BJ (cell line): ENCODE measurements at regions not wholly inside any gene's neighbourhood (a gene's known extent, or its start where the extent isn't known, plus 50 kb on each side); places are given as distances from the start of the nearest gene placed in this dataset.
"Not testable (repeated sequence)": the region's sequence is repeated elsewhere in the genome, so short reads cannot be mapped to it uniquely, and the experiment has no call there.

Source experiments
- CTCF ChIA-PET: fragments of 350-600 bp; formaldehyde crosslinking; extraction: SDS; loops from one replicate; lab custom pipeline; 2021; ENCODE audit warnings: antibody characterized with exemption, inconsistent platforms; lab: Yijun Ruan, JAX
- POLR2A ChIA-PET: fragments of 300-600 bp; sonication (Branson Sonifier 250); formaldehyde crosslinking; extraction: SDS; loops from one replicate; lab custom pipeline; 2021; ENCODE audit warnings: antibody characterized with exemption; lab: Charles Lee
- DNase-seq: peaks from one replicate; pipeline ENCODE4 v3.0.0-alpha.2; 2011; ENCODE audit warnings: low read depth
- H3K27me3 ChIP-seq: 2 replicates; pipeline ENCODE4 v1.6.0; 2011; ENCODE audit warnings: low read length; ENCODE audit not compliant: control insufficient read depth, insufficient read depth
- H3K36me3 ChIP-seq: 2 replicates; pipeline ENCODE4 v1.5.1; 2011; ENCODE audit warnings: low read length; ENCODE audit not compliant: control insufficient read depth, insufficient read depth
- H3K4me3 ChIP-seq: 2 replicates; pipeline ENCODE4 v1.5.1; 2011; ENCODE audit warnings: low read depth, mild to moderate bottlenecking, control low read depth, low read length
- CTCF ChIP-seq: IDR thresholded peaks from 2 replicates; pipeline ENCODE4 v1.5.1; 2011; ENCODE audit warnings: low read depth, mild to moderate bottlenecking, control low read depth, inconsistent platforms, low read length, moderate library complexity; ENCODE audit not compliant: insufficient read depth

- DNase-seq: no peak
- H3K4me3 ChIP-seq: no peak overlapping the region
- ChIA-PET CTCF (no interaction called here), POLR2A (no interaction called here)
- no peaks in the 10 kb centered on the region for H3K27me3 ChIP-seq
- H3K36me3 ChIP-seq: no peaks in the 10 kb centered on the region
- no peak for TF ChIP-seq CTCF
These were observed 2662.4 kb upstream of the PCDH20 start for GRCh38 chr13:64078025-64078424.

GRCh38 chr13:64077132-64077835 lies 2661.6 kb upstream of the PCDH20 start:
- H3K36me3 ChIP-seq, DNase-seq, H3K4me3 ChIP-seq, CTCF ChIA-PET, POLR2A ChIA-PET, H3K27me3 ChIP-seq: not testable (repeated sequence)

- Histone ChIP-seq H3K36me3 (no peaks in the 10 kb centered on the region), H3K4me3 (no peak overlapping the region), H3K27me3 (no peaks in the 10 kb centered on the region)
- no peak for TF ChIP-seq CTCF
- ChIA-PET POLR2A (no interaction called here), CTCF (interaction anchor here (0.8 kb wide), 1 partner anchor 31 kb away, joined by 3 read pairs; no protein-coding TSS in a partner anchor)
- DNase-seq: no peak
These were observed 2660.1 kb upstream of the PCDH20 start for GRCh38 chr13:64075543-64076271.

- CTCF ChIA-PET: interaction anchor here (0.8 kb wide), 1 partner anchor 32 kb away, joined by 3 read pairs; no protein-coding TSS in a partner anchor
- H3K27me3 ChIP-seq: no peaks in the 10 kb centered on the region
- H3K4me3 ChIP-seq: no peak overlapping the region
- DNase-seq: no peak
- no peak for TF ChIP-seq CTCF
- POLR2A ChIA-PET: no interaction called here
- no peaks in the 10 kb centered on the region for H3K36me3 ChIP-seq
These were observed 2659.4 kb upstream of the PCDH20 start for GRCh38 chr13:64074971-64075474.

- H3K4me3 ChIP-seq: no peak overlapping the region
- ChIA-PET CTCF (no interaction called here), POLR2A (no interaction called here)
- no peak for DNase-seq
- H3K36me3 ChIP-seq: no peaks in the 10 kb centered on the region
- H3K27me3 ChIP-seq: no peaks in the 10 kb centered on the region
- TF ChIP-seq CTCF: no peak
These were observed 2657.6 kb upstream of the PCDH20 start for GRCh38 chr13:64073203-64073602.
